ENCODE measurements at regions not wholly inside any gene's neighbourhood (a gene's known extent, or its start where the extent isn't known, plus 50 kb on each side); places are given as distances from the start of the nearest gene placed in this dataset.

DNA sequence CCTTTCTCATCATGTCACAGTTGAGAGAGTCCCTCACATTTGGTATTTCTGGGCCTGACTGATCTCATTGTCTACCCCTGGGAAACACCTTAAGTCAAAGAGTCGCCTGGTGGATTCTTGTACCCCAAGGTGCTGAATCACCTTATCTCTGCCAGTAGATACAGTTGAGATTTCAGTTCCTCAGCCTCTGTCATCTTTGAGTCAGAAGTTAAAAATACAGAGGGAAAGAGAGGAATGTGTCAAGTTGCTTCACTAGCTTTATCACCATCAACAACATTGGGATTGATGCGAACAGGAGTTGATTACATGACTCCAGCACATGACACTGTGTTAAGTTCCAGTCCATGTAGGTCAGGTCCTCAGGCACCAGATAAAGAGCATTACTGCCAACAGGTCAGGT, 513.0 kb downstream of the NUF2 start:
- no peaks in the 10 kb centered on the region for H3K4me1 ChIP-seq (ENCODE audit: control insufficient read depth, insufficient read depth, low read length)
- H3K9me1 ChIP-seq (ENCODE audit: insufficient read depth, low read length): no peaks in the 10 kb centered on the region
- WGBS, 2 experiments (ENCODE audit: extremely low coverage in 2 of 2, insufficient read length in 1 of 2): no CpG with 5 or more reads among the region's 2 CpGs
- no peaks in the 10 kb centered on the region for H3K27me3 ChIP-seq (ENCODE audit: control insufficient read depth, insufficient read depth, low read length)
- no peak overlapping the region for H3K18ac ChIP-seq (ENCODE audit: low read depth, low read length)
- H2AFZ ChIP-seq (replicated peaks; ENCODE audit: low read length, poor library complexity): no peak overlapping the region
- H2AK9ac ChIP-seq (replicated peaks; ENCODE audit: low read depth, low read length, poor library complexity): no peak overlapping the region
- in situ Hi-C loops (cut with MboI; ENCODE audit: low sequenced_read_pairs) (no loop called here), dilution Hi-C loops (cut with HindIII; ENCODE audit: low sequenced_read_pairs, unreplicated experiment) (no loop called here), intact Hi-C loops (cut with micrococcal nuclease) (no loop called here)
- no peak overlapping the region for H4K5ac ChIP-seq (ENCODE audit: low read depth, low read length)
- no peak overlapping the region for H3K9ac ChIP-seq (ENCODE audit: low read depth, low read length)
- no peaks in the 10 kb centered on the region for H4K20me1 ChIP-seq (ENCODE audit: insufficient read depth, low read length)
- H3K9me3 ChIP-seq (ENCODE audit: control insufficient read depth, insufficient read depth, low read length): no peaks in the 10 kb centered on the region
- H3K36me3 ChIP-seq (ENCODE audit: control insufficient read depth, insufficient read depth, low read length): no peaks in the 10 kb centered on the region
- no peak for TF ChIP-seq RCOR1 (IDR thresholded peaks at IDR 0.05; ENCODE audit: insufficient replicate concordance, low read length)
- no peak overlapping the region for H3K4me3 ChIP-seq (ENCODE audit: insufficient read depth, low read depth, low read length)
- H3K56ac ChIP-seq (ENCODE audit: extremely low read depth, insufficient read depth, low read length): no peak overlapping the region
- DNase-seq: no peak
- H2BK120ac ChIP-seq (ENCODE audit: low read depth, low read length): no peak overlapping the region
- H3K79me1 ChIP-seq (ENCODE audit: low read depth in 1 of 2, low read length in 2 of 2): no peaks in the 10 kb centered on the region
- H2BK15ac ChIP-seq (ENCODE audit: low read depth, low read length): no peak overlapping the region
- ChIA-PET POLR2A (ENCODE audit: unreplicated experiment) (no interaction called here), CTCF (no interaction called here)
- H3K23ac ChIP-seq (ENCODE audit: low read depth, low read length): no peak overlapping the region
- H2BK20ac ChIP-seq (ENCODE audit: low read depth, low read length): no peak overlapping the region
- H3K4me2 ChIP-seq (ENCODE audit: low read depth, low read length): no peak overlapping the region
- no peak overlapping the region for H4K8ac ChIP-seq (ENCODE audit: low read depth in 2 of 2, low read length in 2 of 2)
- no peak overlapping the region for H4K91ac ChIP-seq (ENCODE audit: insufficient read depth, low read depth, low read length)
- no peak for ATAC-seq (ENCODE audit: low read depth)
- H2BK5ac ChIP-seq (ENCODE audit: low read depth, low read length, poor library complexity, severe bottlenecking): no peak overlapping the region
- no peak overlapping the region for H2AK5ac ChIP-seq (ENCODE audit: low read depth, low read length)
- no peak overlapping the region for H3K14ac ChIP-seq (replicated peaks; ENCODE audit: low read depth, low read length)
- no TSS peak for BruUV-seq (replicated peaks)
- H3K4ac ChIP-seq (ENCODE audit: low read depth, low read length): no peak overlapping the region
- H3K27ac ChIP-seq (ENCODE audit: insufficient read depth, low read length): no peak overlapping the region

All from IMR-90 (cell line).